ENCODE measurements at regions not wholly inside any gene's neighbourhood (a gene's known extent, or its start where the extent isn't known, plus 50 kb on each side); places are given as distances from the start of the nearest gene placed in this dataset.

DNA sequence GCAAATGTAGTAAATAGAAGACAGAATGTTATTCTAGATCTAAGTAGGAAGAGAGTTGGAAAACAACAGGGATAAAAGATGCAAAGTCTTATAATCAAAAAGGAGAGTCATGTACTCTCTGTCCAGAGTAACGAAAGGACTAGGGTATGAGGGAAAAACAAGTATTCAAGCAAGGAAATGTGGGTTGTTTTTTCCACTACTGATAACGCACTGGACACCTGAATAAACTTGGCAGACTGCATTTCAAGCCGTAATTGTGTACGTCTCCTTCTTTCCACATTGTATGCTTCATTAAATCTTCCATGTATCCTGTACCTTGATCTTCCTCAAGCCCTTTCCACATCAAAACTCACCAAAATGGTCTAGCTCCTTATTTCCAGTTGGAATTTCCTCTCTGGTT is 420.6 kb downstream of the ZEB2 start:
- H3K27me3 Mint-ChIP-seq (ENCODE audit: low read depth), result no peaks in the 10 kb centered on the region
- TF ChIP-seq, protein P1, sequence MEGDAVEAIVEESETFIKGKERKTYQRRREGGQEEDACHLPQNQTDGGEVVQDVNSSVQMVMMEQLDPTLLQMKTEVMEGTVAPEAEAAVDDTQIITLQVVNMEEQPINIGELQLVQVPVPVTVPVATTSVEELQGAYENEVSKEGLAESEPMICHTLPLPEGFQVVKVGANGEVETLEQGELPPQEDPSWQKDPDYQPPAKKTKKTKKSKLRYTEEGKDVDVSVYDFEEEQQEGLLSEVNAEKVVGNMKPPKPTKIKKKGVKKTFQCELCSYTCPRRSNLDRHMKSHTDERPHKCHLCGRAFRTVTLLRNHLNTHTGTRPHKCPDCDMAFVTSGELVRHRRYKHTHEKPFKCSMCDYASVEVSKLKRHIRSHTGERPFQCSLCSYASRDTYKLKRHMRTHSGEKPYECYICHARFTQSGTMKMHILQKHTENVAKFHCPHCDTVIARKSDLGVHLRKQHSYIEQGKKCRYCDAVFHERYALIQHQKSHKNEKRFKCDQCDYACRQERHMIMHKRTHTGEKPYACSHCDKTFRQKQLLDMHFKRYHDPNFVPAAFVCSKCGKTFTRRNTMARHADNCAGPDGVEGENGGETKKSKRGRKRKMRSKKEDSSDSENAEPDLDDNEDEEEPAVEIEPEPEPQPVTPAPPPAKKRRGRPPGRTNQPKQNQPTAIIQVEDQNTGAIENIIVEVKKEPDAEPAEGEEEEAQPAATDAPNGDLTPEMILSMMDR (IDR thresholded peaks at IDR 0.05), result no peak
- peaks cover 23% of the 10 kb centered on the region for H3K4me1 Mint-ChIP-seq (ENCODE audit: low read depth)
- H3K9me3 Mint-ChIP-seq (ENCODE audit: low read depth), result peaks cover 5% of the 10 kb centered on the region
- H3K36me3 Mint-ChIP-seq (ENCODE audit: low read depth), result peaks cover 4% of the 10 kb centered on the region
- H3K4me3 Mint-ChIP-seq (ENCODE audit: unreplicated experiment), result no peak overlapping the region
- peak overlapping the region; percentile 53 for H3K27ac Mint-ChIP-seq (ENCODE audit: unreplicated experiment)
- no peak for DNase-seq (ENCODE audit: low spot score)

DNA sequence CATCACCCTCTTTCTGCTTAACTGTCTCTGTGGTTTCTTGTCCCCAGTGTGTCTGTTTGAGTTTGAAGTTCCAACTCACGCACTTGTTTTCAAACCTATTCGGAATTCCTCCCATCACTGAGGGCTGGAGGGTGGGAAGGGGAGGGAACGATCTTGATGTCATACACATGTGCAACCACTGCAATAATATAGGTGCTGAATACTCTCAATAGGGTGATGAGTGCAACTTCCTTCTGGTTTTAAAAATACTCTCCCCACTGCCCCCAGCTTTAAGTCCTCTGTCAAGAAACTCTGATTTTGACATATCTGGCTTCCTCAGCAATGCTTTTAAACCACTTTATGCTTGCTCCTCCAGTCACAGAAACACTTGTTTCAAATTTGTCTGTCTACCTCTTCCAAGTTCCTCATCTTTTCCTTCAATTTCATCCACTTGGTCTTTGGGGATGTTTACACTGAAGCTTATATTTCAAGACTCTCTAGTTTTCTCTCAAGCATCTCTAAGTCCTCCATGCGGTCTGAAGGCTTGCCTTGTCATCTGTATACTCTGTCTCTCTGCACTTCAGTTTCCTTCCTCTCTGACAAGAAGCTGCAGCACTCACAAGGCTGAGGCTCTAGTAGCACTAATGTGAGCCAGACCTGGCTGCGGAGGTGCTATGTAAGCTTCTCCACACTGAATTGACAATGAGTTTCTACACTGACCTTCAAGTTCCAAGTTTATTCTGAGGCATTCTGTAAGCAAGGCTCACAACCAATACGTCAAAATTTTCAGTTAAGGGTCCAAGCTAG is 422.3 kb downstream of the ZEB2 start:
- TF ChIP-seq, protein P1 (IDR thresholded peaks at IDR 0.05), result no peak
- Mint-ChIP-seq H3K36me3 (ENCODE audit: low read depth) (peaks cover 1% of the 10 kb centered on the region), H3K4me3 (ENCODE audit: unreplicated experiment) (no peak overlapping the region), H3K27me3 (ENCODE audit: low read depth) (no peaks in the 10 kb centered on the region), H3K27ac (ENCODE audit: unreplicated experiment) (no peak overlapping the region), H3K4me1 (ENCODE audit: low read depth) (peaks cover 23% of the 10 kb centered on the region), H3K9me3 (ENCODE audit: low read depth) (peaks cover 6% of the 10 kb centered on the region)
- DNase-seq (ENCODE audit: low spot score), result no peak

DNA sequence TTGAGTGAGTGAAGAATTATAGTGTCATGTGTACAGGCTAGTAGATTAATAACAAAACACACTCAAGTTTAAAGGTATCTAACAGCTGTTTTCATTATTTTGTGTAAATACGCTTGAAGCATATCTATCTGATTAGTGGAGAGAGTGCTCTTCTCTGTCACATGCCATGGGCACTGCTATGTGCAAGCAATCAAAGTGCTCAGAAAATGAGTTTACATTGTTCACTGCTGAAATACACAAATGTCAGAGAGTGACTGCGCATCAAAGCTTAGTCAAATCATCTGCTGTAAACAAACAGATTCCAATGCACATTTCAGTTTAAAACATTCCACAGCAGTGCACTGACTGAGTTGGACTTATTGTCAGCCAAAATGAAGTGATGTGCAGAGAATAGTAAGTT is 423.4 kb downstream of the ZEB2 start:
- no peak overlapping the region for H3K27ac Mint-ChIP-seq (ENCODE audit: unreplicated experiment)
- DNase-seq (ENCODE audit: low spot score), result no peak
- H3K9me3 Mint-ChIP-seq (ENCODE audit: low read depth), result peaks cover 9% of the 10 kb centered on the region
- no peak overlapping the region for H3K4me3 Mint-ChIP-seq (ENCODE audit: unreplicated experiment)
- peaks cover 1% of the 10 kb centered on the region for H3K36me3 Mint-ChIP-seq (ENCODE audit: low read depth)
- peaks cover 23% of the 10 kb centered on the region for H3K4me1 Mint-ChIP-seq (ENCODE audit: low read depth)
- H3K27me3 Mint-ChIP-seq (ENCODE audit: low read depth), result no peaks in the 10 kb centered on the region
- TF ChIP-seq, protein P1 (IDR thresholded peaks at IDR 0.05), result no peak

DNA sequence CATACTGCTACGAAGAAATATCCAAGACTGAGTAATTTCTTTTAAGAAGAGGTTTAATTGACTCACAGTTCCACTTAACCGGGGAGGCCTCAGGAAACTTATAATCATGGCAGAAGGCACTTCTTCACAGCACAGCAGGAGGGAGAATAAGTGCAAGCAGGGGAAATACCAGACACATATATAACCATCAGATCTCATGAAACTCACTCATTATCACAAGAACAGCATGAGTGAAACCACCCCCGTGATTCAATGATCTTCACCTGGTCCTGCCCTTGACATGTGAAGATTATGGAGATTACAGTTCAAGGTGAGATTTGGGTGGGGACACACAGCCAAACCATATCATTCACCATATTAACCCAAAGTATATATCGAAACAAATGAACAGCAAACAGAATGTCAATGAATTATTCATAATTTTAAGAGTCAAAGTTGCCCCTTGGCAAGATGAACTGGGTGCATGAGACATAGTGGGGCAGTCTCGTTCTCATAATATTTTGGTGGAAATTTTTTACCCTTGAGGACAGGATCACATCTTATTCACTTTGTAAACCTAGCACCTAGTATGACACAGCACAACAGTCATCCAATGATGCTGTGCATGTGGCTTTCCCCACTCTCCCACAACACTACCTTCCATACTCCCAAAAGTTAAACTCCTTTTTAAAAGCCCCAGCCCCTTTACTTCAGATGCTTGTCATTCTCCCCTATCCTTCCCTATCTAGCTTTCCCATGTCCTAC is 425.3 kb downstream of the ZEB2 start:
- H3K27me3 Mint-ChIP-seq (ENCODE audit: low read depth), result no peaks in the 10 kb centered on the region
- H3K4me1 Mint-ChIP-seq (ENCODE audit: low read depth), result peaks cover 9% of the 10 kb centered on the region
- H3K36me3 Mint-ChIP-seq (ENCODE audit: low read depth), result peaks cover 1% of the 10 kb centered on the region

DNA sequence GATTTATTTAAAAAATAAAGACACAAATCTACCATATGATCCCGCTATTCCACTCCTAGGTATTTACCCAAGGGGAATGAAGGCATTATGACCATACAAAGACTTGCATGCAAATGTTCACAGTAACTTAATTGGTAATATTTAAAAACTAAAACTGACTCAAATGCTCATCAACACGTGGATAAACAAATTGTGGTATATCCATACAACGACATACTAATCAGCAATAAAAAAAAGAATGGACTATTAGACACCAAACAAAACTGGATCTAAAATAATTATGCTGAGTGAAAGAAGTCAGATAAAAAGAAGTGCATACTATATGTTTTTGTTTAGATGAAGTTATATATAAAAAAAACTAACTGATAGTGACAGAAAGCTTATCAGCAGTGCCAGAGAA is 428.3 kb downstream of the ZEB2 start:
- Mint-ChIP-seq H3K9me3 (ENCODE audit: low read depth) (peaks cover 17% of the 10 kb centered on the region), H3K27me3 (ENCODE audit: low read depth) (no peaks in the 10 kb centered on the region), H3K4me1 (ENCODE audit: low read depth) (peaks cover 26% of the 10 kb centered on the region), H3K4me3 (ENCODE audit: unreplicated experiment) (no peak overlapping the region), H3K36me3 (ENCODE audit: low read depth) (peaks cover 3% of the 10 kb centered on the region), H3K27ac (ENCODE audit: unreplicated experiment) (no peak overlapping the region)
- no peak for DNase-seq (ENCODE audit: low spot score)
- TF ChIP-seq, protein P1 (IDR thresholded peaks at IDR 0.05), result no peak

More for the DNA sequence above, 425.3 kb downstream of the ZEB2 start:
- H3K9me3 Mint-ChIP-seq (ENCODE audit: low read depth), result peaks cover 14% of the 10 kb centered on the region
- H3K27ac Mint-ChIP-seq (ENCODE audit: unreplicated experiment), result no peak overlapping the region
- no peak for DNase-seq (ENCODE audit: low spot score)
- TF ChIP-seq, protein P1 (IDR thresholded peaks at IDR 0.05), result no peak
- H3K4me3 Mint-ChIP-seq (ENCODE audit: unreplicated experiment), result no peak overlapping the region

All from chondrocyte (in vitro differentiated cells).